ENCODE measurements at regions not wholly inside any gene's neighbourhood (a gene's known extent, or its start where the extent isn't known, plus 50 kb on each side); places are given as distances from the start of the nearest gene placed in this dataset.

DNA sequence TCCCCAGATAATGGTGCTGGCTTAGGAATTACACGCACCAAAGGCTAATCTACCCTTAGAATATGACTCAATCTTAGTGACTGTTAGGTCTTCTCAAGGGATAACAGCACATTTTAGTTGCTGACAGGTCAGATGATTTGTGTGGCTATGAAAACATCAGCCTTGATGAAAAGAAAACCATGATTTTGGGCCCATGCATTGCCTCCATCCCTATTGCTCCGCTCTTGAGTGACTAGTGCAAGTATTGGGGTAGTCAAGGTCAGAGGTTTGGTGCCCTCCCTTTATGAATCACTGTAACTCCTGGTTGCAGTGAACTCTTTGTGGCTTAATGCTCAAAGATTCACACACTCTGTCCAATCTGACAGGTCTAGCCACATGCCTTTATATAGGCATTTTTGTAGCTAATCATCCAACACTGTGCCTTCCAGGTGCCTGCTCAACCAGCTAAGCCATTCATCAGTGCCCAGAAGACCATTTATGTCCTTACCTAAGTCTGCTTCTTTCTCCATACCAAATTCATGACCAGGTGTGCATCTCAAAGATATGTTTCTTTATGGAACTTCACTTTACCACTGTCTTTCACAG, 251.6 kb downstream of the KCNJ2 start:
- TF ChIP-seq EGR1 (IDR thresholded peaks at IDR 0.05; ENCODE audit: borderline replicate concordance, low read depth, low read length) (no peak), JUND (IDR thresholded peaks at IDR 0.05; ENCODE audit: low read length) (no peak), CEBPB (IDR thresholded peaks at IDR 0.05; ENCODE audit: low read depth, low read length) (no peak), ZNF274 (IDR thresholded peaks at IDR 0.05; ENCODE audit: borderline replicate concordance, extremely low read depth, low read length) (no peak)
- TF ChIP-seq, protein P1, sequence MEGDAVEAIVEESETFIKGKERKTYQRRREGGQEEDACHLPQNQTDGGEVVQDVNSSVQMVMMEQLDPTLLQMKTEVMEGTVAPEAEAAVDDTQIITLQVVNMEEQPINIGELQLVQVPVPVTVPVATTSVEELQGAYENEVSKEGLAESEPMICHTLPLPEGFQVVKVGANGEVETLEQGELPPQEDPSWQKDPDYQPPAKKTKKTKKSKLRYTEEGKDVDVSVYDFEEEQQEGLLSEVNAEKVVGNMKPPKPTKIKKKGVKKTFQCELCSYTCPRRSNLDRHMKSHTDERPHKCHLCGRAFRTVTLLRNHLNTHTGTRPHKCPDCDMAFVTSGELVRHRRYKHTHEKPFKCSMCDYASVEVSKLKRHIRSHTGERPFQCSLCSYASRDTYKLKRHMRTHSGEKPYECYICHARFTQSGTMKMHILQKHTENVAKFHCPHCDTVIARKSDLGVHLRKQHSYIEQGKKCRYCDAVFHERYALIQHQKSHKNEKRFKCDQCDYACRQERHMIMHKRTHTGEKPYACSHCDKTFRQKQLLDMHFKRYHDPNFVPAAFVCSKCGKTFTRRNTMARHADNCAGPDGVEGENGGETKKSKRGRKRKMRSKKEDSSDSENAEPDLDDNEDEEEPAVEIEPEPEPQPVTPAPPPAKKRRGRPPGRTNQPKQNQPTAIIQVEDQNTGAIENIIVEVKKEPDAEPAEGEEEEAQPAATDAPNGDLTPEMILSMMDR (IDR thresholded peaks at IDR 0.05; ENCODE audit: control extremely low read depth in 1 of 3, insufficient read depth in 1 of 3, low read depth in 1 of 3, low read length in 3 of 3): no peak
- TF ChIP-seq, protein P2, sequence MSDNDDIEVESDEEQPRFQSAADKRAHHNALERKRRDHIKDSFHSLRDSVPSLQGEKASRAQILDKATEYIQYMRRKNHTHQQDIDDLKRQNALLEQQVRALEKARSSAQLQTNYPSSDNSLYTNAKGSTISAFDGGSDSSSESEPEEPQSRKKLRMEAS (IDR thresholded peaks at IDR 0.05): no peak
- TF ChIP-seq, protein P3, sequence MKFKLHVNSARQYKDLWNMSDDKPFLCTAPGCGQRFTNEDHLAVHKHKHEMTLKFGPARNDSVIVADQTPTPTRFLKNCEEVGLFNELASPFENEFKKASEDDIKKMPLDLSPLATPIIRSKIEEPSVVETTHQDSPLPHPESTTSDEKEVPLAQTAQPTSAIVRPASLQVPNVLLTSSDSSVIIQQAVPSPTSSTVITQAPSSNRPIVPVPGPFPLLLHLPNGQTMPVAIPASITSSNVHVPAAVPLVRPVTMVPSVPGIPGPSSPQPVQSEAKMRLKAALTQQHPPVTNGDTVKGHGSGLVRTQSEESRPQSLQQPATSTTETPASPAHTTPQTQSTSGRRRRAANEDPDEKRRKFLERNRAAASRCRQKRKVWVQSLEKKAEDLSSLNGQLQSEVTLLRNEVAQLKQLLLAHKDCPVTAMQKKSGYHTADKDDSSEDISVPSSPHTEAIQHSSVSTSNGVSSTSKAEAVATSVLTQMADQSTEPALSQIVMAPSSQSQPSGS (IDR thresholded peaks at IDR 0.05; ENCODE audit: low read length): no peak
